SK-N-SH (cell line): ENCODE measurements at regions not wholly inside any gene's neighbourhood (a gene's known extent, or its start where the extent isn't known, plus 50 kb on each side); places are given as distances from the start of the nearest gene placed in this dataset.

Experiments
- CTCF ChIP-seq: fragments of 200-600 bp; sonication (generic); IDR thresholded peaks from 2 replicates; pipeline ENCODE4 v1.6.1; 2017; ENCODE audit warnings: antibody characterized with exemption, mild to moderate bottlenecking, moderate library complexity
- POLR2AphosphoS5 ChIP-seq: IDR thresholded peaks from 2 replicates; pipeline ENCODE4 v1.6.1; 2012; ENCODE audit warnings: low read depth, low read length
- RAD21 ChIP-seq: IDR thresholded peaks from 2 replicates; pipeline ENCODE4 v1.6.1; 2012; ENCODE audit warnings: mild to moderate bottlenecking, low read length
- REST ChIP-seq: IDR thresholded peaks from 2 replicates; pipeline ENCODE4 v1.6.1; 2012; ENCODE audit warnings: mild to moderate bottlenecking, low read depth, low read length, moderate library complexity
- TF ChIP-seq, protein P1 (sequence below): IDR thresholded peaks from 2 replicates; pipeline ENCODE4 v1.4.0; 2012; ENCODE audit warnings: low read depth

- no peak for TF ChIP-seq CTCF
- no peak for TF ChIP-seq POLR2AphosphoS5
- no peak for TF ChIP-seq RAD21
- TF ChIP-seq, protein P1, sequence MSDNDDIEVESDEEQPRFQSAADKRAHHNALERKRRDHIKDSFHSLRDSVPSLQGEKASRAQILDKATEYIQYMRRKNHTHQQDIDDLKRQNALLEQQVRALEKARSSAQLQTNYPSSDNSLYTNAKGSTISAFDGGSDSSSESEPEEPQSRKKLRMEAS, result no peak
- TF ChIP-seq REST, result no peak
Observed at GRCh38 chr17:68657576-68657975, 56.4 kb upstream of the FAM20A start.
